HEK293 (cell line): ENCODE measurements at regions not wholly inside any gene's neighbourhood (a gene's known extent, or its start where the extent isn't known, plus 50 kb on each side); places are given as distances from the start of the nearest gene placed in this dataset.

Source experiments
- CTCF ChIA-PET: fragments of 350-600 bp; formaldehyde crosslinking; extraction: SDS; loops from one replicate; lab custom pipeline; 2021; ENCODE audit warnings: antibody characterized with exemption; lab: Yijun Ruan, JAX
- POLR2A ChIA-PET: fragments of 300-600 bp; formaldehyde crosslinking; extraction: SDS; loops from one replicate; lab custom pipeline; 2020; ENCODE audit warnings: antibody characterized with exemption, inconsistent platforms; lab: Yijun Ruan, JAX
- H3K27ac ChIP-seq: fragments of 200-500 bp; sonication (Bioruptor generic); 2 replicates; pipeline ENCODE4 v1.5.1; 2014; ENCODE audit warnings: low read depth, low read length, control low read depth, inconsistent platforms; ENCODE audit errors: extremely low read depth
- H3K36me3 ChIP-seq, 2 experiments: fragments of 200-500 bp in 1 of 2; sonication (Bioruptor generic) in 1 of 2; 1 replicate in 1 of 2; 2 replicates in 1 of 2; pipeline ENCODE4 v1.5.1; 2014 to 2017; ENCODE audit warnings: inconsistent platforms in 2 of 2, low read length in 2 of 2; ENCODE audit not compliant: control insufficient read depth in 2 of 2, insufficient read depth in 1 of 2
- H3K4me1 ChIP-seq: fragments of 200-500 bp; sonication (Bioruptor generic); 2 replicates; pipeline ENCODE4 v1.5.1; 2014; ENCODE audit warnings: mild to moderate bottlenecking, low read length, inconsistent platforms; ENCODE audit not compliant: control insufficient read depth, insufficient read depth
- H3K4me3 ChIP-seq: 2 replicates; pipeline ENCODE4 v1.5.1; 2011; ENCODE audit warnings: low read depth, mild to moderate bottlenecking, control low read depth, low read length, moderate library complexity
- H3K9me3 ChIP-seq: fragments of 200-500 bp; sonication (Bioruptor generic); 2 replicates; pipeline ENCODE4 v1.5.1; 2014; ENCODE audit warnings: low read depth, low read length, inconsistent platforms; ENCODE audit not compliant: control insufficient read depth, insufficient read depth
- BCL11B ChIP-seq: fragments of 450-650 bp; formaldehyde crosslinking; IDR thresholded peaks from 2 replicates; pipeline ENCODE4 v1.5.1; 2016; ENCODE audit warnings: low read depth, missing biosample characterization, missing genetic modification characterization
- GLIS2 ChIP-seq: fragments of 450-650 bp; formaldehyde crosslinking; IDR thresholded peaks from 2 replicates; pipeline ENCODE4 v1.5.1; 2016; ENCODE audit warnings: missing biosample characterization, missing genetic modification characterization
- MEIS1 ChIP-seq: sonication (generic); formaldehyde crosslinking; IDR thresholded peaks from 2 replicates; pipeline ENCODE4 v1.8.1; 2022; ENCODE audit warnings: missing genetic modification reagents, mild to moderate bottlenecking, borderline replicate concordance
- PRDM1 ChIP-seq: fragments of 450-650 bp; formaldehyde crosslinking; IDR thresholded peaks from 2 replicates; pipeline ENCODE4; 2016; ENCODE audit warnings: missing biosample characterization, missing genetic modification characterization
- ZBTB11 ChIP-seq: fragments of 450-650 bp; formaldehyde crosslinking; conservative IDR thresholded peaks from 2 replicates; pipeline ENCODE4 v1.5.1; 2016; ENCODE audit warnings: low read depth, missing biosample characterization, missing genetic modification characterization
- ZFP37 ChIP-seq: fragments of 450-650 bp; formaldehyde crosslinking; IDR thresholded peaks from 2 replicates; pipeline ENCODE4 v1.5.1; 2016; ENCODE audit warnings: missing biosample characterization, missing genetic modification characterization
- ZNF121 ChIP-seq: fragments of 450-650 bp; formaldehyde crosslinking; IDR thresholded peaks from 2 replicates; pipeline ENCODE4 v1.5.1; 2016; ENCODE audit warnings: missing biosample characterization, missing genetic modification characterization
- ZNF140 ChIP-seq: fragments of 450-650 bp; formaldehyde crosslinking; IDR thresholded peaks from 2 replicates; pipeline ENCODE4 v1.5.1; 2016; ENCODE audit warnings: missing biosample characterization, missing genetic modification characterization
- ZNF19 ChIP-seq: fragments of 450-650 bp; formaldehyde crosslinking; IDR thresholded peaks from 2 replicates; pipeline ENCODE4; 2016; ENCODE audit warnings: missing biosample characterization, missing genetic modification characterization, low read depth
- ZNF341 ChIP-seq: fragments of 450-650 bp; formaldehyde crosslinking; IDR thresholded peaks from 2 replicates; pipeline ENCODE4; 2016; ENCODE audit warnings: low read depth, missing biosample characterization, missing genetic modification characterization
- ZNF513 ChIP-seq: fragments of 450-650 bp; IDR thresholded peaks from 2 replicates; pipeline ENCODE4 v1.5.1; 2018; ENCODE audit warnings: missing biosample characterization, missing genetic modification characterization
- ZNF521 ChIP-seq: fragments of 450-650 bp; formaldehyde crosslinking; IDR thresholded peaks from 2 replicates; pipeline ENCODE4 v1.5.1; 2017; ENCODE audit warnings: missing biosample characterization, mild to moderate bottlenecking, missing genetic modification characterization
- ZNF560 ChIP-seq: fragments of 450-650 bp; formaldehyde crosslinking; IDR thresholded peaks from 2 replicates; pipeline ENCODE4 v1.5.1; 2017; ENCODE audit warnings: missing biosample characterization, missing genetic modification characterization, borderline replicate concordance
- ZNF585B ChIP-seq: fragments of 450-650 bp; formaldehyde crosslinking; IDR thresholded peaks from 2 replicates; pipeline ENCODE4 v1.5.1; 2016; ENCODE audit warnings: missing biosample characterization, missing genetic modification characterization
- ZNF785 ChIP-seq: fragments of 450-650 bp; formaldehyde crosslinking; IDR thresholded peaks from 2 replicates; pipeline ENCODE4 v1.5.1; 2016; ENCODE audit warnings: missing biosample characterization, missing genetic modification characterization
- ZNF792 ChIP-seq: fragments of 450-650 bp; formaldehyde crosslinking; IDR thresholded peaks from 2 replicates; pipeline ENCODE4 v1.5.1; 2016; ENCODE audit warnings: missing biosample characterization, missing genetic modification characterization
- ZXDB ChIP-seq: fragments of 450-650 bp; formaldehyde crosslinking; IDR thresholded peaks from 2 replicates; pipeline ENCODE4 v1.5.1; 2016; ENCODE audit warnings: missing biosample characterization, missing genetic modification characterization
- TF ChIP-seq, protein P1 (sequence below): fragments of 450-650 bp; formaldehyde crosslinking; IDR thresholded peaks from 2 replicates; pipeline ENCODE4 v1.5.1; 2016; ENCODE audit warnings: missing biosample characterization, missing genetic modification characterization
- TF ChIP-seq, protein P2 (sequence below): fragments of 450-650 bp; formaldehyde crosslinking; IDR thresholded peaks from 2 replicates; pipeline ENCODE4 v1.5.1; 2016; ENCODE audit warnings: missing biosample characterization, missing genetic modification characterization

GRCh38 chr9:102841376-102841775, 153.8 kb upstream of the CYLC2 start (continued):
- TF ChIP-seq GLIS2 (tag by site-specific recombination) (no peak), BCL11B (no peak)

DNA sequence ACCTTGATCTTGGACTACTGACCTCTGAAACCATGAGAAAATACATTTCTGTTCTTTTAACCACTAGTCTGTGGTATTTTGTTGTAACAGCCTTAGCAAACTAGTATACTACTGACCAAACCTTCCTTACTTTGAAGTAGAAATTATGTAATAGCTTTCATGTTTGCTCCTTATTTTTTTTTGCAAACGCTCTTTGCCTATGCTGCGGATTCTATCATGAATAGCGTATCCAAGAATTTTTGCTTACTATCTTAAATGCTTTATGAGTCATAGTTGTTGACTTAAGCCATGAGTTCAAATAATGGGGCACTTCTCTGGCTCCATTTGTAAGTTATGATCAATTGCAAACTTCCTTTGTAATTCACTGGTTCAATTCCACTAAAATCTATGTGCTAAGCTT, 154.8 kb upstream of the CYLC2 start:
- Histone ChIP-seq H3K36me3 (no peaks in the 10 kb centered on the region), H3K4me3 (no peak overlapping the region), H3K4me1 (no peaks in the 10 kb centered on the region), H3K27ac (no peak overlapping the region), H3K9me3 (no peaks in the 10 kb centered on the region)
- TF ChIP-seq, protein P1, sequence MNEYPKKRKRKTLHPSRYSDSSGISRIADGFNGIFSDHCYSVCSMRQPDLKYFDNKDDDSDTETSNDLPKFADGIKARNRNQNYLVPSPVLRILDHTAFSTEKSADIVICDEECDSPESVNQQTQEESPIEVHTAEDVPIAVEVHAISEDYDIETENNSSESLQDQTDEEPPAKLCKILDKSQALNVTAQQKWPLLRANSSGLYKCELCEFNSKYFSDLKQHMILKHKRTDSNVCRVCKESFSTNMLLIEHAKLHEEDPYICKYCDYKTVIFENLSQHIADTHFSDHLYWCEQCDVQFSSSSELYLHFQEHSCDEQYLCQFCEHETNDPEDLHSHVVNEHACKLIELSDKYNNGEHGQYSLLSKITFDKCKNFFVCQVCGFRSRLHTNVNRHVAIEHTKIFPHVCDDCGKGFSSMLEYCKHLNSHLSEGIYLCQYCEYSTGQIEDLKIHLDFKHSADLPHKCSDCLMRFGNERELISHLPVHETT (tag by site-specific recombination): no peak
- TF ChIP-seq ZNF585B (tag by site-specific recombination) (no peak), ZNF140 (tag by site-specific recombination) (no peak), ZNF513 (tag by site-specific recombination) (no peak), ZNF19 (tag by site-specific recombination) (no peak), ZNF121 (no peak), ZFP37 (tag by site-specific recombination) (no peak), ZNF341 (tag by site-specific recombination) (no peak), ZBTB11 (no peak), ZNF560 (tag by site-specific recombination) (no peak), ZNF521 (no peak), ZNF785 (no peak), ZNF792 (tag by site-specific recombination) (no peak), ZXDB (no peak), PRDM1 (no peak), MEIS1 (CRISPR knock-in tag) (no peak)
- TF ChIP-seq, protein P2, sequence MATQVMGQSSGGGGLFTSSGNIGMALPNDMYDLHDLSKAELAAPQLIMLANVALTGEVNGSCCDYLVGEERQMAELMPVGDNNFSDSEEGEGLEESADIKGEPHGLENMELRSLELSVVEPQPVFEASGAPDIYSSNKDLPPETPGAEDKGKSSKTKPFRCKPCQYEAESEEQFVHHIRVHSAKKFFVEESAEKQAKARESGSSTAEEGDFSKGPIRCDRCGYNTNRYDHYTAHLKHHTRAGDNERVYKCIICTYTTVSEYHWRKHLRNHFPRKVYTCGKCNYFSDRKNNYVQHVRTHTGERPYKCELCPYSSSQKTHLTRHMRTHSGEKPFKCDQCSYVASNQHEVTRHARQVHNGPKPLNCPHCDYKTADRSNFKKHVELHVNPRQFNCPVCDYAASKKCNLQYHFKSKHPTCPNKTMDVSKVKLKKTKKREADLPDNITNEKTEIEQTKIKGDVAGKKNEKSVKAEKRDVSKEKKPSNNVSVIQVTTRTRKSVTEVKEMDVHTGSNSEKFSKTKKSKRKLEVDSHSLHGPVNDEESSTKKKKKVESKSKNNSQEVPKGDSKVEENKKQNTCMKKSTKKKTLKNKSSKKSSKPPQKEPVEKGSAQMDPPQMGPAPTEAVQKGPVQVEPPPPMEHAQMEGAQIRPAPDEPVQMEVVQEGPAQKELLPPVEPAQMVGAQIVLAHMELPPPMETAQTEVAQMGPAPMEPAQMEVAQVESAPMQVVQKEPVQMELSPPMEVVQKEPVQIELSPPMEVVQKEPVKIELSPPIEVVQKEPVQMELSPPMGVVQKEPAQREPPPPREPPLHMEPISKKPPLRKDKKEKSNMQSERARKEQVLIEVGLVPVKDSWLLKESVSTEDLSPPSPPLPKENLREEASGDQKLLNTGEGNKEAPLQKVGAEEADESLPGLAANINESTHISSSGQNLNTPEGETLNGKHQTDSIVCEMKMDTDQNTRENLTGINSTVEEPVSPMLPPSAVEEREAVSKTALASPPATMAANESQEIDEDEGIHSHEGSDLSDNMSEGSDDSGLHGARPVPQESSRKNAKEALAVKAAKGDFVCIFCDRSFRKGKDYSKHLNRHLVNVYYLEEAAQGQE: no peak
- CTCF ChIA-PET: no interaction called here
- POLR2A ChIA-PET: no interaction called here
